SK-N-SH treated with all-trans-retinoic acid at 6 μM for 48 hours (cell line): ENCODE measurements at regions not wholly inside any gene's neighbourhood (a gene's known extent, or its start where the extent isn't known, plus 50 kb on each side); places are given as distances from the start of the nearest gene placed in this dataset.

ENCODE experiments used
- OSR1 ChIP-seq: fragments of 250-450 bp; sonication (Bioruptor Pico); IDR thresholded peaks from 2 replicates; pipeline ENCODE4 v1.8.0; 2022; ENCODE audit warnings: moderate library complexity, mild to moderate bottlenecking, inconsistent platforms
- RARB ChIP-seq: fragments of 250-450 bp; sonication (Bioruptor Pico); IDR thresholded peaks from 2 replicates; pipeline ENCODE4 v1.8.0; 2021; ENCODE audit warnings: mild to moderate bottlenecking, moderate library complexity
- ZC3H10 ChIP-seq: fragments of 250-450 bp; sonication (Bioruptor Pico); IDR thresholded peaks from 2 replicates; pipeline ENCODE4 v1.5.1; 2021; ENCODE audit warnings: mild to moderate bottlenecking, moderate library complexity

DNA sequence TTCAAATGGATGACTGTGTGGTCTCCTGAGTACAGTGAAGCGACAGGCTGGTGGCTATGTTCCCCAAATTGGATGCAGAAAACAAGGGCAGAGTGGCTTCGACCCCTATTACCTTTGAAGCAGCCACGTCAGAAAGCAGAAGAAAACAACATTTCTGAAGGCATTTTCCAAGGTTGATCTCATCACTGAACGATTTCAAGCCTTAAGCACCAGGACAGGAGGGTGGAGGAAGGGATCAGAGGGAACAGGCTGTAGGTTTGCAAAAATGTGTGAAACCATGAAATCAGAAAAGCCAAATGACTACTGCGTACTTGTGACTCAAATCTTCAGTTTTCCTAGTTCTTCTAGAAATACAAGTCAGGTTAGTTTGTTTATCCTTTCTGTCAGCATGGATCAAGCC is 181.0 kb upstream of the TMEM106B start:
- no peak for TF ChIP-seq RARB (CRISPR knock-in tag)
- no peak for TF ChIP-seq ZC3H10 (CRISPR knock-in tag)
- TF ChIP-seq OSR1 (CRISPR knock-in tag), result no peak
